PC-9 (cell line): ENCODE measurements at regions not wholly inside any gene's neighbourhood (a gene's known extent, or its start where the extent isn't known, plus 50 kb on each side); places are given as distances from the start of the nearest gene placed in this dataset.
"Not testable (repeated sequence)": the region's sequence is repeated elsewhere in the genome, so short reads cannot be mapped to it uniquely, and the experiment has no call there.

Source experiments
- BruUV-seq: library from RNA; stranded (reverse); fragments of 400-500 nt; replicated peaks from 2 replicates; lab custom pipeline; 2021; lab: Mats Ljungman, UMichigan
- CTCF ChIA-PET: fragments of 300-600 bp; sonication (Branson Sonifier 250); formaldehyde crosslinking; loops from one replicate; lab custom pipeline; 2022; ENCODE audit warnings: antibody characterized with exemption; lab: Charles Lee
- POLR2A ChIA-PET: fragments of 300-600 bp; sonication (Branson Sonifier 250); formaldehyde crosslinking; loops from one replicate; lab custom pipeline; 2022; ENCODE audit warnings: antibody characterized with exemption; ENCODE audit not compliant: unreplicated experiment; lab: Charles Lee
- DNase-seq, 2 experiments: peaks; one replicate each; pipeline versions ENCODE4 v3.0.0 to v3.0.0-alpha.2; 2015 to 2022; ENCODE audit warnings: mixed read lengths in 1 of 2
- H2AFZ ChIP-seq: fragments of 200-600 bp; sonication (generic); 2 replicates; pipeline ENCODE4 v1.8.1; 2017; ENCODE audit warnings: antibody characterized with exemption
- H3F3A ChIP-seq: fragments of 200-600 bp; sonication (generic); 2 replicates; pipeline ENCODE4 v1.8.1; 2017; ENCODE audit warnings: antibody characterized with exemption, mild to moderate bottlenecking, low read depth; ENCODE audit not compliant: insufficient read depth
- H3K27ac ChIP-seq: fragments of 200-600 bp; sonication (generic); 2 replicates; pipeline ENCODE4 v1.6.1; 2016; ENCODE audit warnings: mixed run types
- H3K27me3 ChIP-seq: fragments of 200-600 bp; sonication (generic); 2 replicates; pipeline ENCODE4 v1.6.1; 2016; ENCODE audit warnings: low read depth, mixed run types; ENCODE audit not compliant: insufficient read depth
- H3K36me3 ChIP-seq: fragments of 200-600 bp; sonication (generic); 2 replicates; pipeline ENCODE4 v1.6.1; 2016; ENCODE audit warnings: low read depth, mixed run types
- H3K4me1 ChIP-seq: fragments of 200-600 bp; sonication (generic); replicated peaks from 2 replicates; pipeline ENCODE4 v1.6.1; 2016; ENCODE audit warnings: mixed run types; ENCODE audit not compliant: insufficient read depth
- H3K4me2 ChIP-seq: fragments of 200-600 bp; sonication (generic); 2 replicates; pipeline ENCODE4 v1.6.1; 2017; ENCODE audit warnings: mixed run types
- H3K4me3 ChIP-seq: fragments of 200-600 bp; sonication (generic); 2 replicates; pipeline ENCODE4 v1.6.1; 2016; ENCODE audit warnings: mixed run types
- H3K79me2 ChIP-seq: fragments of 200-600 bp; sonication (generic); 2 replicates; pipeline ENCODE4 v1.6.1; 2017; ENCODE audit warnings: low read depth, mixed run types
- H3K9me2 ChIP-seq: fragments of 200-600 bp; sonication (generic); 2 replicates; pipeline ENCODE4 v1.8.1; 2017; ENCODE audit warnings: mild to moderate bottlenecking; ENCODE audit not compliant: insufficient read depth
- H3K9me3 ChIP-seq: fragments of 200-600 bp; sonication (generic); 2 replicates; pipeline ENCODE4 v1.8.1; 2016; ENCODE audit warnings: low read depth; ENCODE audit not compliant: insufficient read depth
- H4K20me1 ChIP-seq: fragments of 200-600 bp; sonication (generic); 2 replicates; pipeline ENCODE4 v1.8.1; 2017; ENCODE audit not compliant: insufficient read depth
- CTCF ChIP-seq: fragments of 200-600 bp; sonication (generic); conservative IDR thresholded peaks from 2 replicates; pipeline ENCODE4 v1.6.1; 2017; ENCODE audit warnings: mixed run types, antibody characterized with exemption, mild to moderate bottlenecking, moderate library complexity
- EZH2 ChIP-seq: fragments of 200-600 bp; sonication (generic); IDR thresholded peaks from 2 replicates; pipeline ENCODE4 v1.8.0; 2017; ENCODE audit warnings: antibody characterized with exemption, low read depth
- intact Hi-C: fragments of 100-400 bp; cut with micrococcal nuclease; formaldehyde crosslinking; loops from one replicate; pipeline ENCODE4 v1.10.0; 2022; ENCODE audit not compliant: unreplicated experiment

GRCh38 chr9:90226839-90227338, 415.7 kb downstream of the DIRAS2 start:
- H3K27me3 ChIP-seq, H3K9me3 ChIP-seq, H4K20me1 ChIP-seq, H3K36me3 ChIP-seq, H2AFZ ChIP-seq, POLR2A ChIA-PET, BruUV-seq, H3K9me2 ChIP-seq, H3F3A ChIP-seq, H3K79me2 ChIP-seq: not testable (repeated sequence)
- intact Hi-C loops = loop anchor here (2.0 to 10.0 kb wide), 3 partner anchors 85 to 530 kb away; no protein-coding TSS in a partner anchor
- peak overlapping the region; percentile 82 for H3K4me2 ChIP-seq
- peak overlapping the region; percentile 71 for H3K27ac ChIP-seq
- CTCF ChIA-PET = interaction anchor here (0.5 to 1.1 kb wide), 4 partner anchors 179 to 691 kb away, joined by 3 to 7 read pairs (median 3); no protein-coding TSS in a partner anchor
- peak; percentile 77 to 84 for DNase-seq
- H3K4me3 ChIP-seq = peak overlapping the region; percentile 45; the same call in 1 of the 2 replicates
- peak; percentile 93 for TF ChIP-seq CTCF
- peaks cover 20% of the 10 kb centered on the region; the same call in 1 of the 2 replicates for H3K4me1 ChIP-seq

GRCh38 chr9:90233081-90233480, 409.5 kb downstream of the DIRAS2 start:
- intact Hi-C loops, BruUV-seq, H3F3A ChIP-seq, H3K4me3 ChIP-seq, H3K36me3 ChIP-seq, POLR2A ChIA-PET, H3K9me3 ChIP-seq, H3K27ac ChIP-seq, H2AFZ ChIP-seq, H3K79me2 ChIP-seq, H3K27me3 ChIP-seq, H4K20me1 ChIP-seq, H3K9me2 ChIP-seq, H3K4me2 ChIP-seq, DNase-seq, H3K4me1 ChIP-seq, CTCF ChIA-PET: not testable (repeated sequence)

- H2AFZ ChIP-seq = no peak overlapping the region
- ChIA-PET POLR2A (no interaction called here), CTCF (no interaction called here)
- H3K27me3 ChIP-seq = no peaks in the 10 kb centered on the region
- H3K36me3 ChIP-seq = no peaks in the 10 kb centered on the region
- no peak overlapping the region for H3K27ac ChIP-seq
- H3K9me2 ChIP-seq = peaks cover 4% of the 10 kb centered on the region
- no peaks in the 10 kb centered on the region for H3K4me1 ChIP-seq
- no peak for DNase-seq
- H3K79me2 ChIP-seq = no peaks in the 10 kb centered on the region
- H3K4me2 ChIP-seq = no peak overlapping the region
- H4K20me1 ChIP-seq = no peaks in the 10 kb centered on the region
- no peaks in the 10 kb centered on the region for H3F3A ChIP-seq
- no peak overlapping the region for H3K4me3 ChIP-seq
- BruUV-seq = no TSS peak
- H3K9me3 ChIP-seq = no peaks in the 10 kb centered on the region
- TF ChIP-seq EZH2 (no peak), CTCF (no peak)
- intact Hi-C loops = no loop called here
Measured at GRCh38 chr9:90240541-90240940, 402.1 kb downstream of the DIRAS2 start.

- Histone ChIP-seq H3K27me3 (no peaks in the 10 kb centered on the region), H4K20me1 (no peaks in the 10 kb centered on the region), H2AFZ (no peak overlapping the region), H3K79me2 (no peaks in the 10 kb centered on the region), H3K4me3 (no peak overlapping the region), H3K9me3 (no peaks in the 10 kb centered on the region), H3K4me1 (0 out of 2 replicates have a peak, but pooled peaks cover 8% of the 10 kb centered on the region), H3K36me3 (no peaks in the 10 kb centered on the region), H3K4me2 (no peak overlapping the region), H3F3A (no peaks in the 10 kb centered on the region), H3K27ac (no peak overlapping the region), H3K9me2 (peaks cover 4% of the 10 kb centered on the region)
- ChIA-PET POLR2A (interaction anchor here (0.6 kb wide), 1 partner anchor 194 kb away, joined by 3 read pairs; no protein-coding TSS in a partner anchor), CTCF (no interaction called here)
- TF ChIP-seq EZH2 = no peak
- BruUV-seq = no TSS peak
- intact Hi-C loops = no loop called here
- DNase-seq = no peak
Measured at GRCh38 chr9:90245661-90246060, 397.0 kb downstream of the DIRAS2 start.
